DND-41 (cell line): ENCODE measurements at regions not wholly inside any gene's neighbourhood (a gene's known extent, or its start where the extent isn't known, plus 50 kb on each side); places are given as distances from the start of the nearest gene placed in this dataset.

Experiments used
- CTCF ChIP-seq: IDR thresholded peaks from 2 replicates; pipeline ENCODE4 v1.5.1; 2012; ENCODE audit warnings: borderline replicate concordance, low read length, moderate library complexity, mild to moderate bottlenecking; ENCODE audit not compliant: poor library complexity, severe bottlenecking; ENCODE audit errors: extremely low read depth
- EZH2 ChIP-seq: IDR thresholded peaks from 3 replicates; pipeline ENCODE4 v1.6.1; 2012; ENCODE audit warnings: borderline replicate concordance, low read depth, mild to moderate bottlenecking, moderate library complexity, low read length, inconsistent platforms; ENCODE audit not compliant: severe bottlenecking

GRCh38 chr6:56695702-56696101, 53.0 kb upstream of the DST start:
- TF ChIP-seq EZH2 (no peak), CTCF (no peak)
